CD14-positive monocyte (primary cell): ENCODE measurements at regions not wholly inside any gene's neighbourhood (a gene's known extent, or its start where the extent isn't known, plus 50 kb on each side); places are given as distances from the start of the nearest gene placed in this dataset.

Experiments used
- DNase-seq, 3 donors: peaks; one replicate each; pipeline ENCODE4 v3.0.0-alpha.2; 2011 to 2022
- H2AFZ ChIP-seq: 2 replicates; pipeline ENCODE4 v1.6.0; 2012; ENCODE audit warnings: mild to moderate bottlenecking, low read depth, low read length, inconsistent platforms; ENCODE audit not compliant: insufficient read depth, poor library complexity, severe bottlenecking
- H3K27ac ChIP-seq, 2 donors: 1 replicate in 1 of 2; 2 replicates in 1 of 2; pipeline ENCODE4 v1.5.1; 2012 to 2013; ENCODE audit warnings: low read length in 2 of 2, control low read depth in 1 of 2, inconsistent platforms in 1 of 2, low read depth in 1 of 2, mild to moderate bottlenecking in 1 of 2
- H3K27me3 ChIP-seq, 2 donors: one replicate each; pipeline versions ENCODE4 v1.6.0 to v1.6.1; 2011 to 2013; ENCODE audit warnings: low read length in 2 of 2; ENCODE audit not compliant: control insufficient read depth in 2 of 2, insufficient read depth in 2 of 2
- H3K36me3 ChIP-seq, 2 donors: replicated peaks in 1 of 2; 1 replicate in 1 of 2; 2 replicates in 1 of 2; pipeline versions ENCODE4 v1.5.1 to v1.6.1; 2012 to 2013; ENCODE audit warnings: low read length in 2 of 2, control low read depth in 1 of 2, inconsistent platforms in 1 of 2, mild to moderate bottlenecking in 1 of 2; ENCODE audit not compliant: insufficient read depth in 2 of 2, control insufficient read depth in 1 of 2
- H3K4me1 ChIP-seq, 2 donors: 1 replicate in 1 of 2; 2 replicates in 1 of 2; pipeline versions ENCODE4 v1.5.1 to v1.6.1; 2012 to 2013; ENCODE audit warnings: low read length in 2 of 2, control low read depth in 1 of 2, inconsistent platforms in 1 of 2, mild to moderate bottlenecking in 1 of 2, moderate library complexity in 1 of 2; ENCODE audit not compliant: insufficient read depth in 2 of 2, control insufficient read depth in 1 of 2
- H3K4me2 ChIP-seq: replicated peaks from 2 replicates; pipeline ENCODE3; 2012; ENCODE audit warnings: low read length, moderate library complexity, mild to moderate bottlenecking; ENCODE audit not compliant: poor library complexity, severe bottlenecking; ENCODE audit errors: extremely low read depth
- H3K4me3 ChIP-seq, 3 experiments: fragments of 200-600 bp in 1 of 3; sonication (generic) in 1 of 3; replicated peaks in 1 of 3; 1 replicate in 2 of 3; 2 replicates in 1 of 3; pipeline ENCODE4 v1.5.1; 2011 to 2013; ENCODE audit warnings: low read length in 3 of 3, mild to moderate bottlenecking in 3 of 3, control low read depth in 2 of 3, low read depth in 2 of 3, inconsistent platforms in 1 of 3, moderate library complexity in 1 of 3
- H3K79me2 ChIP-seq: 2 replicates; pipeline ENCODE4 v1.6.0; 2012; ENCODE audit warnings: mild to moderate bottlenecking, control low read depth, inconsistent platforms, low read length, moderate library complexity; ENCODE audit not compliant: insufficient read depth
- H3K9ac ChIP-seq: 2 replicates; pipeline ENCODE4 v1.6.0; 2017; ENCODE audit warnings: low read length, mild to moderate bottlenecking; ENCODE audit not compliant: insufficient read depth, poor library complexity, severe bottlenecking
- H3K9me3 ChIP-seq, 2 donors: replicated peaks in 1 of 2; 1 replicate in 1 of 2; 2 replicates in 1 of 2; pipeline versions ENCODE4 v1.5.1 to v1.6.1; 2012 to 2013; ENCODE audit warnings: low read length in 2 of 2, control low read depth in 1 of 2; ENCODE audit not compliant: control insufficient read depth in 1 of 2, insufficient read depth in 1 of 2
- H4K20me1 ChIP-seq: 2 replicates; pipeline ENCODE4 v1.6.0; 2012; ENCODE audit warnings: mild to moderate bottlenecking, low read length, control low read depth, moderate library complexity; ENCODE audit not compliant: insufficient read depth
- H3K27ac Mint-ChIP-seq, 7 donors: one replicate each; pipeline ENCODE4 v1.8.0; 2020; ENCODE audit warnings: mild to moderate bottlenecking in 7 of 7, mixed read lengths in 7 of 7, moderate library complexity in 6 of 7, inconsistent platforms in 2 of 7
- H3K27me3 Mint-ChIP-seq, 3 donors: one replicate each; pipeline ENCODE4 v1.8.0; 2021 to 2022; ENCODE audit warnings: low read depth in 3 of 3, mild to moderate bottlenecking in 3 of 3, mixed read lengths in 3 of 3, moderate library complexity in 3 of 3, inconsistent platforms in 1 of 3
- H3K36me3 Mint-ChIP-seq, 2 donors: one replicate each; pipeline ENCODE4 v1.8.0; 2020; ENCODE audit warnings: mixed read lengths in 2 of 2, inconsistent platforms in 1 of 2, mild to moderate bottlenecking in 1 of 2
- H3K4me1 Mint-ChIP-seq: one replicate; pipeline ENCODE4 v1.8.0; 2020; ENCODE audit warnings: mild to moderate bottlenecking, mixed read lengths
- H3K4me3 Mint-ChIP-seq, 2 donors: one replicate each; pipeline ENCODE4 v1.8.0; 2020; ENCODE audit warnings: mild to moderate bottlenecking in 2 of 2, mixed read lengths in 2 of 2, moderate library complexity in 1 of 2
- H3K9me3 Mint-ChIP-seq, 7 donors: one replicate each; pipeline ENCODE4 v1.8.0; 2020 to 2022; ENCODE audit warnings: mixed read lengths in 7 of 7, mild to moderate bottlenecking in 6 of 7, moderate library complexity in 6 of 7, inconsistent platforms in 2 of 7
- WGBS: methylation state at CpG from one replicate; pipeline ENCODE4 v1.1.5; 2013; ENCODE audit warnings: missing lambda C conversion rate; ENCODE audit not compliant: insufficient coverage; 5-methylcytosine and 5-hydroxymethylcytosine counted together
- intact Hi-C, 2 donors: fragments of 100-400 bp; cut with micrococcal nuclease; formaldehyde crosslinking; loops; one replicate each; pipeline versions ENCODE4 v1.15.0 to v1.15.1; 2023
- TF ChIP-seq, protein P1 (sequence below): fragments of 200-600 bp; IDR thresholded peaks from one replicate; pipeline ENCODE4 v1.8.0; 2022; ENCODE audit warnings: antibody characterized with exemption, mild to moderate bottlenecking

DNA sequence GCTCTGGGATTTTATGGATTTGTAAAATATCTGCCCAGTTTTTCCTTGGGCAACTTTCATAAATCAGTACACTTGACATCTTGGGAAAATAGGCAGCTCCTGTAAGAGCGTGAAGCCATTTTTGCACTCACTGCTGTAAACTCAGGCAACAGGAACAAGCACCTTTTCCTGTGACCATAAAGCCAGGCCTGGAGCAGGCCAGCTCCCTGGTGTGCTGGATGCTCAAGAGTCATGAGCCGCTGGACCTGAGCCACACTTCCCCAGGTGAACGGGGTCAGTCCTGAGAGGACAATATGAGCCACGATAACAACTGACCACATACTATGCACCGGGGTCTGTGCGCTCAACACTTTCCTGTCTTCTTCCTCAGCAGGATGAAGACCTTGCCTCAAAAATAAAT is 158.2 kb downstream of the NUP210 start:
- Histone ChIP-seq H2AFZ (no peak overlapping the region), H3K79me2 (no peaks in the 10 kb centered on the region), H3K4me1 (no peaks in the 10 kb centered on the region), H3K4me2 (no peak overlapping the region), H3K9me3 (peaks cover 0 to 5% of the 10 kb centered on the region in 2 donors), H3K36me3 (no peaks in the 10 kb centered on the region), H3K4me3 (no peak overlapping the region), H3K9ac (no peak overlapping the region), H3K27ac (no peak overlapping the region), H3K27me3 (no peaks in the 10 kb centered on the region), H4K20me1 (no peaks in the 10 kb centered on the region)
- intact Hi-C loops, result no loop called here
- no peak overlapping the region for H3K4me3 Mint-ChIP-seq
- peaks cover 2 to 8% (median 4%) of the 10 kb centered on the region in 7 donors for H3K9me3 Mint-ChIP-seq
- H3K27ac Mint-ChIP-seq, result no peak overlapping the region
- TF ChIP-seq, protein P1, sequence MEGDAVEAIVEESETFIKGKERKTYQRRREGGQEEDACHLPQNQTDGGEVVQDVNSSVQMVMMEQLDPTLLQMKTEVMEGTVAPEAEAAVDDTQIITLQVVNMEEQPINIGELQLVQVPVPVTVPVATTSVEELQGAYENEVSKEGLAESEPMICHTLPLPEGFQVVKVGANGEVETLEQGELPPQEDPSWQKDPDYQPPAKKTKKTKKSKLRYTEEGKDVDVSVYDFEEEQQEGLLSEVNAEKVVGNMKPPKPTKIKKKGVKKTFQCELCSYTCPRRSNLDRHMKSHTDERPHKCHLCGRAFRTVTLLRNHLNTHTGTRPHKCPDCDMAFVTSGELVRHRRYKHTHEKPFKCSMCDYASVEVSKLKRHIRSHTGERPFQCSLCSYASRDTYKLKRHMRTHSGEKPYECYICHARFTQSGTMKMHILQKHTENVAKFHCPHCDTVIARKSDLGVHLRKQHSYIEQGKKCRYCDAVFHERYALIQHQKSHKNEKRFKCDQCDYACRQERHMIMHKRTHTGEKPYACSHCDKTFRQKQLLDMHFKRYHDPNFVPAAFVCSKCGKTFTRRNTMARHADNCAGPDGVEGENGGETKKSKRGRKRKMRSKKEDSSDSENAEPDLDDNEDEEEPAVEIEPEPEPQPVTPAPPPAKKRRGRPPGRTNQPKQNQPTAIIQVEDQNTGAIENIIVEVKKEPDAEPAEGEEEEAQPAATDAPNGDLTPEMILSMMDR, result no peak
- H3K36me3 Mint-ChIP-seq, result no peaks in the 10 kb centered on the region
- DNase-seq, result no peak
- 82% methylated on average over 3 of the region's 6 CpGs for WGBS
- peaks cover 3 to 13% (median 9%) of the 10 kb centered on the region in 3 donors for H3K27me3 Mint-ChIP-seq
- peaks cover 4% of the 10 kb centered on the region for H3K4me1 Mint-ChIP-seq

DNA sequence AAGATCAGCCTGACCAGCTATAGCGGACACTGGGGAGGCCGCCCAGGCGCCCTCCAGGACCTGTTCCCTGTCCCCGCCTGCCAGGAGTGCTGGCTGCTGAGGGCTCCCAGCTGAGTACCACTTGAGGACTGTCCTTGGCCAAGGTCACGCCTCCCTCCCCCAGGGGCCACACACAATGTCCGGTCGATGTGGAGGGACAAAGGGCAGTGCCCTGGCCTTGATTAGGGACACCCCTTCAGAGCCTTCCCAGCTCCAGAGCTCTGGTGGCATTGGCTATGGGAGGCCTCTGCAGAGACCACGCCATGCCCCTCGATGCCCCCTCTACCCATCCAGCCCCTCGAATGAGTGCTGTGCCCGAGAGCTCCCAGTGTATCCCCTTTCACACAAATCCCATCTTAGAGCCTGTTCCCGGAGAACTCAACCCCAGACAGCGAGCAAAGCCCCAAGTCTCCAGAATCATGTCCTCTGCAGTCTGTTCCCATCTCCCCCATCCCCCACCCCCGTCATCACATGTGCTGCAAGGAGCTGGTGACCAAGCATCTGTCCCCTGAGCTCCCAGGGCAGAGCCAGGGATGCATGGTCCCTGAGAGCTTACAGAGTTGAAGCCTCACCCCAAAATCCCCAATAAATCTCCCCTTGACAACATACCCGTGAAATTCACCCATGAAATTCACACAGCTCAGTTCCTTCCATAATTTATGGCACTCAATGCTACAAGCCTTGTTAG is 158.9 kb downstream of the NUP210 start:
- H3K79me2 ChIP-seq, result no peaks in the 10 kb centered on the region
- no peaks in the 10 kb centered on the region for H3K27me3 ChIP-seq
- Mint-ChIP-seq H3K9me3 (peaks cover 2 to 7% (median 4%) of the 10 kb centered on the region in 7 donors), H3K4me1 (peaks cover 4% of the 10 kb centered on the region), H3K27me3 (peaks cover 3 to 14% (median 4%) of the 10 kb centered on the region in 3 donors), H3K27ac (no peak overlapping the region), H3K4me3 (no peak overlapping the region), H3K36me3 (no peaks in the 10 kb centered on the region)
- H3K27ac ChIP-seq, result no peak overlapping the region
- intact Hi-C loops, result no loop called here
- no peaks in the 10 kb centered on the region for H3K4me1 ChIP-seq
- H3K9me3 ChIP-seq, result peaks cover 0 to 5% of the 10 kb centered on the region in 2 donors
- no peaks in the 10 kb centered on the region for H3K36me3 ChIP-seq
- 85% methylated on average over 15 of the region's 15 CpGs for WGBS
- no peak overlapping the region for H3K4me2 ChIP-seq
- TF ChIP-seq, protein P1, result no peak
- H2AFZ ChIP-seq, result no peak overlapping the region
- H4K20me1 ChIP-seq, result no peaks in the 10 kb centered on the region
- no peak for DNase-seq
- H3K4me3 ChIP-seq, result no peak overlapping the region
- H3K9ac ChIP-seq, result no peak overlapping the region
